ENCODE measurements at regions not wholly inside any gene's neighbourhood (a gene's known extent, or its start where the extent isn't known, plus 50 kb on each side); places are given as distances from the start of the nearest gene placed in this dataset.

DNA sequence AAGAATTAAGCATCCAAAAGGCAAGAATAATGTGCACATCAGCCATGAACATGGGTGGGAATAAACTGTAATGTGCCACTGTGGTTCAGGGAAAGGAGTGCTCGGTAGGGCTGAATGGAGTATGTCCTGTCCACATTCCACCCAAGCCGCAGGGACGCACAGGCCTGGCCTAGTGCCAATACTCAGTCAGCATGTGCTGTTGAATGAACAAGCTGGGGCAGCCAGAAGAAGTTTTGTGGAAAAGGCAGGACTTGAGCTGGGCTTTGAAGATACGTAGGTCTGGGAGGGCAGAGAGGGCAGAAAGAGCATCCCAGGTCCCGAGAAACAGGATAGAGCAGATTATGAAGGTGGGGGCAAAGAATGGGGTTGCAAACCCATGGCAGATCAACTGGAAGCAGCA, 60.0 kb upstream of the PLET1 start:
- TF ChIP-seq, protein P1, sequence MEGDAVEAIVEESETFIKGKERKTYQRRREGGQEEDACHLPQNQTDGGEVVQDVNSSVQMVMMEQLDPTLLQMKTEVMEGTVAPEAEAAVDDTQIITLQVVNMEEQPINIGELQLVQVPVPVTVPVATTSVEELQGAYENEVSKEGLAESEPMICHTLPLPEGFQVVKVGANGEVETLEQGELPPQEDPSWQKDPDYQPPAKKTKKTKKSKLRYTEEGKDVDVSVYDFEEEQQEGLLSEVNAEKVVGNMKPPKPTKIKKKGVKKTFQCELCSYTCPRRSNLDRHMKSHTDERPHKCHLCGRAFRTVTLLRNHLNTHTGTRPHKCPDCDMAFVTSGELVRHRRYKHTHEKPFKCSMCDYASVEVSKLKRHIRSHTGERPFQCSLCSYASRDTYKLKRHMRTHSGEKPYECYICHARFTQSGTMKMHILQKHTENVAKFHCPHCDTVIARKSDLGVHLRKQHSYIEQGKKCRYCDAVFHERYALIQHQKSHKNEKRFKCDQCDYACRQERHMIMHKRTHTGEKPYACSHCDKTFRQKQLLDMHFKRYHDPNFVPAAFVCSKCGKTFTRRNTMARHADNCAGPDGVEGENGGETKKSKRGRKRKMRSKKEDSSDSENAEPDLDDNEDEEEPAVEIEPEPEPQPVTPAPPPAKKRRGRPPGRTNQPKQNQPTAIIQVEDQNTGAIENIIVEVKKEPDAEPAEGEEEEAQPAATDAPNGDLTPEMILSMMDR (IDR thresholded peaks at IDR 0.05; ENCODE audit: extremely low read depth in 1 of 2, insufficient read depth in 1 of 2, low read depth in 1 of 2, low read length in 2 of 2) = no peak
- TF ChIP-seq POLR2A (IDR thresholded peaks at IDR 0.05; ENCODE audit: low read depth, low read length) = no peak
- TF ChIP-seq EZH2 (IDR thresholded peaks at IDR 0.05; ENCODE audit: borderline replicate concordance, low read depth, low read length, severe bottlenecking) = no peak
- TF ChIP-seq MYC (IDR thresholded peaks at IDR 0.05; ENCODE audit: low read depth, low read length) = no peak
- TF ChIP-seq, protein P2, sequence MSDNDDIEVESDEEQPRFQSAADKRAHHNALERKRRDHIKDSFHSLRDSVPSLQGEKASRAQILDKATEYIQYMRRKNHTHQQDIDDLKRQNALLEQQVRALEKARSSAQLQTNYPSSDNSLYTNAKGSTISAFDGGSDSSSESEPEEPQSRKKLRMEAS (IDR thresholded peaks at IDR 0.05; ENCODE audit: insufficient read depth, insufficient read length) = no peak
- no peak for TF ChIP-seq JUN (IDR thresholded peaks at IDR 0.05; ENCODE audit: borderline replicate concordance, insufficient read depth, insufficient read length, low read depth)
- no peak for TF ChIP-seq FOS (IDR thresholded peaks at IDR 0.05; ENCODE audit: borderline replicate concordance, insufficient read depth, low read length)
